Ectodermal cell (in vitro differentiated cells): ENCODE measurements at regions not wholly inside any gene's neighbourhood (a gene's known extent, or its start where the extent isn't known, plus 50 kb on each side); places are given as distances from the start of the nearest gene placed in this dataset.

Experiments
- H3K27ac ChIP-seq: 2 replicates; pipeline ENCODE4 v1.7.0; 2013; ENCODE audit warnings: mild to moderate bottlenecking, low read depth, low read length; ENCODE audit not compliant: insufficient read depth, poor library complexity, severe bottlenecking
- H3K27me3 ChIP-seq: 2 replicates; pipeline ENCODE4 v1.7.0; 2013; ENCODE audit warnings: mild to moderate bottlenecking, low read length; ENCODE audit not compliant: insufficient read depth, control insufficient read depth, poor library complexity, severe bottlenecking
- H3K36me3 ChIP-seq: one replicate; pipeline ENCODE4 v1.7.0; 2013; ENCODE audit warnings: low read length; ENCODE audit not compliant: control insufficient read depth, insufficient read depth
- H3K4me1 ChIP-seq: one replicate; pipeline ENCODE4 v1.7.0; 2013; ENCODE audit warnings: low read length; ENCODE audit not compliant: control insufficient read depth, insufficient read depth
- H3K4me3 ChIP-seq: 2 replicates; pipeline ENCODE4 v1.7.0; 2013; ENCODE audit warnings: low read depth, low read length, control low read depth; ENCODE audit not compliant: insufficient read depth
- H3K9me3 ChIP-seq: 2 replicates; pipeline ENCODE4 v1.7.0; 2013; ENCODE audit warnings: mild to moderate bottlenecking, low read length, moderate library complexity; ENCODE audit not compliant: control insufficient read depth
- WGBS, 2 experiments: methylation state at CpG; one replicate each; pipeline ENCODE4 v1.1.7; 2013; ENCODE audit warnings: missing lambda C conversion rate in 2 of 2; 5-methylcytosine and 5-hydroxymethylcytosine counted together

DNA sequence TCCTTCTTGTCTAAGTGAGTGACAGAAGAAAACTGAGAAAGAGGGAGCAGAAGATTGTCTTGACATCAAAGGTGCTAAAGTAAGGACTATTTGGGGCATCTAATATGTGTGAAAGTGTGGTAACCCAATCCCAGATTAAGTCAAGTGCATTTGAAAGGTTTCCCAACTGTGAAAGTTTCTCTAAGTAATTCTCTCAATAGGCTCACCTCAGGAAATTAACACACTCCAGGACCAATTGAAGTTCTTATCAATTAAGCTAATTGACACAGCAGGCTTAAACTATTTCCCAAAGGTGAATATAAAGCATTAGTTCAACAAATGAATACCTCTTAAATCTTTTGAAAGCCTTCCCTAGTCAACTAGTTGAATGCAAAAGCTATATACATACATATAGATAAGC, 212.8 kb upstream of the FUT9 start:
- Histone ChIP-seq H3K9me3 (no peaks in the 10 kb centered on the region), H3K4me1 (peaks cover 10% of the 10 kb centered on the region), H3K27me3 (no peaks in the 10 kb centered on the region), H3K36me3 (no peaks in the 10 kb centered on the region), H3K27ac (no peak overlapping the region), H3K4me3 (no peak overlapping the region)

DNA sequence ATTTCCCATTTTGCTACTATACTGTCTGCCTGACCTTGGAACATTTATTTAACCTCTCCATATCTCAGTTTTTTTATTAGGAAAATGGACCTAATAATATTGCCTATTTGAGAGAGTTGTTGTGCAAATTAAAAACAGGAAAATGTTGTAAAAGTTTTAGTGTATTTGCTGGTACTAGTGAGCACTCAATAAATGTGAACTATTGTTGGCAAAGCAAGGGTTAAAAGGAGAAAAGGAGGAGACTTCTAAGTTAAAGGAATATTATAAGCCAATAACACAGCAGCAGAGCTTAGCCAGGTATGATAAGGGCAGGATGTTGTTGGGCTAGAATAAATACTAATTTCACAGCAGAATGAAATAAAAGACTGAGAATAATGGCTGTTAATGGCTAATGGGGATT, 211.9 kb upstream of the FUT9 start:
- no peaks in the 10 kb centered on the region for H3K27me3 ChIP-seq
- H3K9me3 ChIP-seq, result no peaks in the 10 kb centered on the region
- no peak overlapping the region for H3K4me3 ChIP-seq
- H3K4me1 ChIP-seq, result peaks cover 10% of the 10 kb centered on the region
- no peaks in the 10 kb centered on the region for H3K36me3 ChIP-seq
- no peak overlapping the region for H3K27ac ChIP-seq

DNA sequence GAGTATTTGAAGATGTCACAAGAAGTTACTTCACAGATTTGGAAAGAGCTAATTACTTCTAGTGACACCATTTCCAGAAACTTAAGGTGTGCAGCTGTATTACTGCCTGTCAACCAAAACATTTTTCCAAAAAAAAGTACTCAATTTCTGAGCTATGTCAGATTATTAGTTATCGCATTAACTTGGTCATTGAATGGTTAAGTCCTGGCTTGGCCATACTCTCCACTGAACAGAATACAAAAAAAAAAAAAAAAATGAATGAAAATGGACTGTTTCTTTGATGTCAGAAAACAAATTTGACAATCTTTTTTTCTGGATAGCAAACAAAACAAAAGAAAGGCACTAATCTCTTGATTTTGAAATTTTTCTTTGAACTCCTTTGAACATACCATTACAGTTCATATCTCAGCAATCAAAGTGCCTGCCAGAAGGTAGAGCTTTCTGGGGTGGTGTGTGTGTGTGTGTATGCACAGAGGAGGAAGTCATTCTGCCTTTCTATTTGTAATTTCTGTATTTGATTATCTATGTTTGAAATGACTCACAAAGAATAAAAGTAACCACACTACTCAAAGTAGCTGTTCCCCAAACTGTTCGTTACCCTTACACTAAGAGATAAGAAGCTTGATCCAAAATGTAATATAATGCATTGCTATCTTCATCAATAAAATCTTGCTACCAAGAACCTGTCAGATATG, 210.8 kb upstream of the FUT9 start:
- Histone ChIP-seq H3K4me3 (no peak overlapping the region), H3K36me3 (no peaks in the 10 kb centered on the region)
- 100% methylated on average over 1 to 2 of the region's 2 CpGs for WGBS, 2 experiments

DNA sequence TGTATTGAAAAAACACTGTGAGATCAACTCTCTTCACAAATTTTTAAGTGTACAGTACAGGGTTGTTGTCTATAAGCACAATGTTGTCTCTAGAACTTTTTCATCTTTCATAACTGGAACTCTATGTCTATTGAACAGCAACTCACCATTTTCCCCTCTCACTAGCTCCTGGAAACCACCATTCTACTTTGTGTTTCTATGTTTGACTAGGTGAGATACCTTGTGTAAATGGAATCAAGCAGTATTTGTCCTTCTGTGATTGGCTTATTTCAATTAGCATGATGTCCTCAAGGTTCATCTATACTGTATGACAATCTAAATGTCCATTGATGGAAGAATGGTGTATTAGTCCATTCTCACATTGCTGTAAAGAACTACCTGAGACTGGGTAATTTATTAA, 210.1 kb upstream of the FUT9 start:
- H3K27ac ChIP-seq, result no peak overlapping the region
- no peaks in the 10 kb centered on the region for H3K9me3 ChIP-seq
- peaks cover 10% of the 10 kb centered on the region for H3K4me1 ChIP-seq
- no peak overlapping the region for H3K4me3 ChIP-seq
- no peaks in the 10 kb centered on the region for H3K27me3 ChIP-seq
- H3K36me3 ChIP-seq, result no peaks in the 10 kb centered on the region

More for the DNA sequence above, 210.8 kb upstream of the FUT9 start:
- Histone ChIP-seq H3K27me3 (no peaks in the 10 kb centered on the region), H3K9me3 (no peaks in the 10 kb centered on the region), H3K27ac (no peak overlapping the region), H3K4me1 (peaks cover 10% of the 10 kb centered on the region)

DNA sequence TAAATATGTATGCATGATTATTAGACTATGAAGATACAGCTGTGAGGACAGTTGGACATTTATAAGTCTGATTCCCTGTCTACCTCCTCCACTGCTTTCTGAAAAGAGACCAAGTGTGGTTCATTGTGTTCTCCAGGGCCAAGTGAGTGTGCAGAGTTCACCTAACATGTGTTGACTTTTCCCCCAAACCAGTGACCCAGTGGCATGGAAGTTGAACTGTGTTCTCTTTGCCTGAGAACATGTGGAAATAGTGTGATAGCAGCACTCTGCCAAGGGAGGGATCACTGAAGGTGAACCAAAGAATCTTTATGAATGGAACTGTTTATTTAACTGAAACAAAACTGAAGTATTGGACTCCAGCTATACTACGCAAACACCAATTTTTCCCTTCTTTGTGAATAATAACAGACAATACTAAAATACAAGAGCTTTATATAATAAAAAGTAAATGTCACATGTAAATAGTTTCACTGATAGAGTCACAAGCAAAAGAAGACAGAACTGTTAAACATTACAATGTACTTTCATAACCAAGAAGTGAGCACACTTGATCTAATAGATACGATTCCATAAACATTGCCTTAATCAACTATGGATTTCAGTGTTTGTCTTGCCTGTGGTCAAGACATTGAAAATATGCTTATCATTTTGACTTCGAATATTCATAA, 200.3 kb upstream of the FUT9 start:
- Histone ChIP-seq H3K36me3 (no peaks in the 10 kb centered on the region), H3K27ac (no peak overlapping the region), H3K27me3 (no peaks in the 10 kb centered on the region), H3K4me1 (no peaks in the 10 kb centered on the region), H3K4me3 (no peak overlapping the region), H3K9me3 (no peaks in the 10 kb centered on the region)
- 97 to 100% methylated on average over 1 to 3 of the region's 3 CpGs for WGBS, 2 experiments

DNA sequence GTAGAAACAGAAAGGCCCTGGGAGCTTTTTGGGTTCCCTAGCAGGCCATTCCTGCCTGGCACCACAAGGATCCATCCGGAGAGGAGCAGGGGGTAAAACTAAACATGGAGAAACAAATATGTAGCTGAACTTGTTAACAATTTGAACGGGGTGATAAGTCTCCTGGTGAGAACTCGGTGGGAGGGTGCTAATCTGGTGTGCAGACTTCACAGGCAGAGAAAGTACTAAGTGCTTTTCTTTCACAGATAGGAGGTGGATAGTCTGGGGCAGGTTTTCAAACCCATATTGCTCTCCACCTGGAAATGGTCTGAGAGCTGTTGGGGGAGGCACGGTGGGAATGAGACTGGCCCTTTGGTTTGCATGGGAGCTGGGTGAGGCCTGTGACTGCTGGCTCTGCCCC, 196.3 kb upstream of the FUT9 start:
- no peak overlapping the region for H3K27ac ChIP-seq
- no peaks in the 10 kb centered on the region for H3K4me1 ChIP-seq
- WGBS, 2 experiments, result 81 to 83% methylated on average over 4 of the region's 4 CpGs
- no peak overlapping the region for H3K4me3 ChIP-seq
- H3K9me3 ChIP-seq, result no peaks in the 10 kb centered on the region
- H3K36me3 ChIP-seq, result no peaks in the 10 kb centered on the region
- no peaks in the 10 kb centered on the region for H3K27me3 ChIP-seq

DNA sequence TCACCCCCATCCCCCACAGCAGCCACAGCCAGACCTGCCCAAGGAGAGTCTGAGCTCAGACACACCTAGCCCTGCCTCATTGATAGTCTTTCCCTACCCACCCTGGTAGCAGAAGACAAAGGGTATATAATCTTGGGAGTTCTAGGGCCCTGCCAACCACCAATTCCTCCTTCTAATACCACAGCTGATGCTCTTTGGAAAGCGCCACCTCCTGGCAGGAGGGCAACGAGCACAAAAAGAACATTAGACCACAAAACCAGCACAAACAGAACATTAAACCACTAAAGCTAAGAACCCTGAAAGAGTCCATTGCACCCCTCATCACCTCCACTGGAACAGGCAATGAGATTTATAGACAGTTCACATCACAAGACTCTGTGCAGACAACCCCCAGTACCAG, 195.8 kb upstream of the FUT9 start:
- H3K4me1 ChIP-seq, result no peaks in the 10 kb centered on the region
- H3K27me3 ChIP-seq, result no peaks in the 10 kb centered on the region
- WGBS, 2 experiments, result 77 to 89% methylated on average over 2 of the region's 2 CpGs
- no peak overlapping the region for H3K27ac ChIP-seq
- no peaks in the 10 kb centered on the region for H3K9me3 ChIP-seq
- H3K36me3 ChIP-seq, result no peaks in the 10 kb centered on the region
- H3K4me3 ChIP-seq, result no peak overlapping the region

DNA sequence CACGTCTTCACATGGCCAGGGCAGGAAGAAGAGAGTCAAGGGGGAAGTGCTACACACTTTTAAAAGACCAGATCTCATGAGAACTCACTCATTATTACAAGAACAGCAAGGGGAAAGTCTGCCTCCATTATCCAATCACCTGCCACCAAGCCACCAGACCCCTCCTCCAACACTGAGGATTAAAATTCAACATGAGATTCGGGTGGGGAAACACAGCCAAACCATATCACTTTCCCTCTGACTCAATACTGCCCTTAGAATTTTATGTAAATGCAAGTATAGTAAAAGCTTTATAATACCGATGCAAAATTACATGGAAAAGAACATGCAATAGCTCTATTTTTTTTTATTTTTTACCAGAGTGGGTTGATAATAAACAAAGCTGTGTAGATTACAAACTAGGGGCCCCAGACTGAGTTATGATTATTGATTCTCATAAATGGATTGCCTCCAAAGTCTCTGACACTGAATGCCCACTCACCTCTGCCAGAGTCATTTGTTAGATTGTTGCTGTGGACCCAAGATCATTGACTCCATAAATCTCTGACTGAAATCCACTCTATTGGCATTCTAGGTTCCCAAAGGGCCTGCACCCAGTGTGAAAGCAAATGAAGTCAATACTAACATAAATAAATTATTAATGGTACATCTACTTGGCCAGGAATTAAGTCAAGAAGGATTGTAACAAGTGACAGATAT, 184.8 kb upstream of the FUT9 start:
- no peak overlapping the region for H3K4me3 ChIP-seq
- WGBS, 2 experiments, result 78 to 97% methylated on average over 2 to 3 of the region's 3 CpGs
- no peaks in the 10 kb centered on the region for H3K4me1 ChIP-seq
- no peaks in the 10 kb centered on the region for H3K9me3 ChIP-seq
- H3K36me3 ChIP-seq, result no peaks in the 10 kb centered on the region
- H3K27me3 ChIP-seq, result no peaks in the 10 kb centered on the region
- H3K27ac ChIP-seq, result no peak overlapping the region

DNA sequence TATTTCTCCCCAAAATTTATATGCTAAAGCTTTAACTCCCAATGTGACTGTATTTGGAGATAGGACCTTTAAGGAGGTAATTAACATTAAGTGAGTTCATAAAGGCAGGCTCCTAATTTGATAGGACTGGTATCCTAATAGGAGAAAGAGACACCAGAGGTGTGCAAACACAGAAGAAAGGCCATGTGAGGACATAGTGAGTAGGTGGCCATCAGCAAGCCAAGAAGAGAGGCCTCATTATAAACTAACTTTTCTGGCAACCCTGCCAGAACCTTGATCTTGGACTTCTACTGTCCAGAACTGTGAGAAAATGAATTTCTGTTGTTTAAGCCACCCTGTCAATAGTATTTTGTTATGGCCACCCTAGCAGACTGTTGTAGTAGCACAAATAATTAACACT, 177.9 kb upstream of the FUT9 start:
- no peaks in the 10 kb centered on the region for H3K9me3 ChIP-seq
- no peaks in the 10 kb centered on the region for H3K4me1 ChIP-seq
- no peaks in the 10 kb centered on the region for H3K36me3 ChIP-seq
- H3K27ac ChIP-seq, result no peak overlapping the region
- no peaks in the 10 kb centered on the region for H3K27me3 ChIP-seq
- H3K4me3 ChIP-seq, result no peak overlapping the region

DNA sequence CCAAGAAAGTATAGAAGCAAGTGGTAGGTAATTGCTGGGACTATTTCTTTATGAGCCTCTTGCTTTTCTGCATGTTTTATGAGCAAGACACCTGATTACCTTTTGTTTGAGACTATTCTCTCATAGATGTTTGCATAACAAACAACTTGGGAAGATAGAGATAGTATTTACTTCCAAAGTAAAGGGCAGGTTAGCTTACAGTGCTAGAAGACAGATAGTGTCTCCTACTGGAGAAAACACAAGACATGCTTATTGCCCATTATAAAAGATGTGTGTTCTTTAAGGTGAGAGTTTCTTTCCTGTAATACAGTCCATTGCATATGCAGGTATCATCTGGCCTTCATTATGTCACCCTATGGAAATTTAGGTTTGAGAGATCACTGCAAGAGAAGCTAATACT, 174.2 kb upstream of the FUT9 start:
- no peaks in the 10 kb centered on the region for H3K9me3 ChIP-seq
- H3K4me1 ChIP-seq, result peaks cover under 1% of the 10 kb centered on the region
- no peak overlapping the region for H3K27ac ChIP-seq
- H3K27me3 ChIP-seq, result no peaks in the 10 kb centered on the region
- H3K4me3 ChIP-seq, result no peak overlapping the region
- no peaks in the 10 kb centered on the region for H3K36me3 ChIP-seq
